ENCODE measurements at regions not wholly inside any gene's neighbourhood (a gene's known extent, or its start where the extent isn't known, plus 50 kb on each side); places are given as distances from the start of the nearest gene placed in this dataset.

DNA sequence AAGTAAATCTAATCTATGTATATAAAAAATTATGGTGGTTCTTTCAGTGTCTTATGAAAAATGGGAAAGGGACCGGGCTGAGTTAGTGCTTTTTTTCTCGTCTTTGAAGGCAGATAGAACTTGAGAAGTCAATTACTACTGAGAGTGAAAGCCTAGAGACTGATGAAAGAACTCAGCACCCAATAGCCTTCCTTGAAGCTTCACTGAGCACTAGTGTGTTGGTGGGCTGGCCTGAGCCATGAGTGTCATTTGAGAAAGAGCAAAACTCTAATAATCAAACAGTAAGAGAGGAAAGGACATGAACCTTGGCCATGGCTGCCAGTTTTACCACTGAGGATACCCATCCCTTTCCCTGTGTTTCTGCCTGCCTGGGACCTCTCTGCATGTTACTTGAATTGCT is 428.3 kb upstream of the RASGRP1 start:
- TF ChIP-seq MXI1 (IDR thresholded peaks at IDR 0.05; ENCODE audit: low read depth, low read length) (no peak), FOSL2 (IDR thresholded peaks at IDR 0.05; ENCODE audit: borderline replicate concordance, low read depth) (no peak), YY1 (IDR thresholded peaks at IDR 0.05; ENCODE audit: low read depth) (no peak), TAF1 (IDR thresholded peaks at IDR 0.05; ENCODE audit: borderline replicate concordance, low read depth, low read length) (no peak)
- TF ChIP-seq, protein P1, sequence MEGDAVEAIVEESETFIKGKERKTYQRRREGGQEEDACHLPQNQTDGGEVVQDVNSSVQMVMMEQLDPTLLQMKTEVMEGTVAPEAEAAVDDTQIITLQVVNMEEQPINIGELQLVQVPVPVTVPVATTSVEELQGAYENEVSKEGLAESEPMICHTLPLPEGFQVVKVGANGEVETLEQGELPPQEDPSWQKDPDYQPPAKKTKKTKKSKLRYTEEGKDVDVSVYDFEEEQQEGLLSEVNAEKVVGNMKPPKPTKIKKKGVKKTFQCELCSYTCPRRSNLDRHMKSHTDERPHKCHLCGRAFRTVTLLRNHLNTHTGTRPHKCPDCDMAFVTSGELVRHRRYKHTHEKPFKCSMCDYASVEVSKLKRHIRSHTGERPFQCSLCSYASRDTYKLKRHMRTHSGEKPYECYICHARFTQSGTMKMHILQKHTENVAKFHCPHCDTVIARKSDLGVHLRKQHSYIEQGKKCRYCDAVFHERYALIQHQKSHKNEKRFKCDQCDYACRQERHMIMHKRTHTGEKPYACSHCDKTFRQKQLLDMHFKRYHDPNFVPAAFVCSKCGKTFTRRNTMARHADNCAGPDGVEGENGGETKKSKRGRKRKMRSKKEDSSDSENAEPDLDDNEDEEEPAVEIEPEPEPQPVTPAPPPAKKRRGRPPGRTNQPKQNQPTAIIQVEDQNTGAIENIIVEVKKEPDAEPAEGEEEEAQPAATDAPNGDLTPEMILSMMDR (IDR thresholded peaks at IDR 0.05): no peak
- TF ChIP-seq, protein P2, sequence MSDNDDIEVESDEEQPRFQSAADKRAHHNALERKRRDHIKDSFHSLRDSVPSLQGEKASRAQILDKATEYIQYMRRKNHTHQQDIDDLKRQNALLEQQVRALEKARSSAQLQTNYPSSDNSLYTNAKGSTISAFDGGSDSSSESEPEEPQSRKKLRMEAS (IDR thresholded peaks at IDR 0.05; ENCODE audit: low read depth): no peak

Data from SK-N-SH (cell line).